ENCODE measurements at regions not wholly inside any gene's neighbourhood (a gene's known extent, or its start where the extent isn't known, plus 50 kb on each side); places are given as distances from the start of the nearest gene placed in this dataset.
"Not testable (repeated sequence)": the region's sequence is repeated elsewhere in the genome, so short reads cannot be mapped to it uniquely, and the experiment has no call there.

- H3K4me1 Mint-ChIP-seq, H3K4me3 Mint-ChIP-seq, H3K36me3 Mint-ChIP-seq, H3K27me3 Mint-ChIP-seq, H3K27ac Mint-ChIP-seq: not testable (repeated sequence)
- H3K9me3 Mint-ChIP-seq = peaks cover 8 to 18% (median 12%) of the 10 kb centered on the region in 3 donors
These were observed 487.8 kb upstream of the TNP1 start for GRCh38 chr2:217347630-217348029.

- H3K4me3 Mint-ChIP-seq, H3K36me3 Mint-ChIP-seq, H3K27ac Mint-ChIP-seq, H3K27me3 Mint-ChIP-seq, H3K4me1 Mint-ChIP-seq: not testable (repeated sequence)
- peaks cover 8 to 18% (median 12%) of the 10 kb centered on the region in 3 donors for H3K9me3 Mint-ChIP-seq
These were observed 486.2 kb upstream of the TNP1 start for GRCh38 chr2:217346043-217346442.

GRCh38 chr2:217340899-217341298 is 481.0 kb upstream of the TNP1 start:
- H3K36me3 Mint-ChIP-seq = peaks cover 2% of the 10 kb centered on the region
- peaks cover 0 to 2% (median 0%) of the 10 kb centered on the region in 3 donors for H3K9me3 Mint-ChIP-seq
- H3K4me1 Mint-ChIP-seq = no peaks in the 10 kb centered on the region
- peaks cover 2% of the 10 kb centered on the region for H3K27me3 Mint-ChIP-seq
- H3K4me3 Mint-ChIP-seq = no peak overlapping the region
- H3K27ac Mint-ChIP-seq = no peak overlapping the region

- Mint-ChIP-seq H3K4me1 (no peaks in the 10 kb centered on the region), H3K4me3 (no peak overlapping the region), H3K9me3 (no peaks in the 10 kb centered on the region), H3K27ac (no peak overlapping the region), H3K27me3 (peaks cover 2% of the 10 kb centered on the region), H3K36me3 (peaks cover 2% of the 10 kb centered on the region)
These were observed 480.3 kb upstream of the TNP1 start for GRCh38 chr2:217340176-217340575.

- Mint-ChIP-seq H3K4me1 (no peaks in the 10 kb centered on the region), H3K36me3 (peaks cover 2% of the 10 kb centered on the region), H3K4me3 (no peak overlapping the region), H3K9me3 (no peaks in the 10 kb centered on the region), H3K27ac (no peak overlapping the region), H3K27me3 (peaks cover 2% of the 10 kb centered on the region)
These were observed 479.9 kb upstream of the TNP1 start for GRCh38 chr2:217339753-217340152.

GRCh38 chr2:217338306-217338916 is 478.5 kb upstream of the TNP1 start:
- H3K4me3 Mint-ChIP-seq = no peak overlapping the region
- peaks cover 2% of the 10 kb centered on the region for H3K36me3 Mint-ChIP-seq
- no peaks in the 10 kb centered on the region for H3K9me3 Mint-ChIP-seq
- no peak overlapping the region for H3K27ac Mint-ChIP-seq
- no peaks in the 10 kb centered on the region for H3K4me1 Mint-ChIP-seq
- H3K27me3 Mint-ChIP-seq = peaks cover 3% of the 10 kb centered on the region

- Mint-ChIP-seq H3K36me3 (peaks cover 2% of the 10 kb centered on the region), H3K27ac (no peak overlapping the region), H3K9me3 (peaks cover 0 to 1% (median 0%) of the 10 kb centered on the region in 3 donors), H3K4me1 (no peaks in the 10 kb centered on the region), H3K27me3 (peaks cover 3% of the 10 kb centered on the region), H3K4me3 (no peak overlapping the region)
These were observed 477.9 kb upstream of the TNP1 start for GRCh38 chr2:217337771-217338170.

GRCh38 chr2:217336694-217337093 is 476.8 kb upstream of the TNP1 start:
- Mint-ChIP-seq H3K36me3 (peaks cover 2% of the 10 kb centered on the region), H3K4me3 (no peak overlapping the region), H3K4me1 (no peaks in the 10 kb centered on the region), H3K27ac (no peak overlapping the region), H3K27me3 (peaks cover 3% of the 10 kb centered on the region), H3K9me3 (peaks cover 0 to 2% (median 0%) of the 10 kb centered on the region in 3 donors)

GRCh38 chr2:217335341-217335966 is 475.6 kb upstream of the TNP1 start:
- peaks cover 3% of the 10 kb centered on the region for H3K27me3 Mint-ChIP-seq
- H3K4me1 Mint-ChIP-seq = no peaks in the 10 kb centered on the region
- no peak overlapping the region for H3K27ac Mint-ChIP-seq
- peaks cover 0 to 2% (median 0%) of the 10 kb centered on the region in 3 donors for H3K9me3 Mint-ChIP-seq
- no peak overlapping the region for H3K4me3 Mint-ChIP-seq
- H3K36me3 Mint-ChIP-seq = peaks cover 2% of the 10 kb centered on the region

GRCh38 chr2:217334561-217334960 is 474.7 kb upstream of the TNP1 start:
- H3K27ac Mint-ChIP-seq = no peak overlapping the region
- peaks cover 4% of the 10 kb centered on the region for H3K27me3 Mint-ChIP-seq
- peaks cover 0 to 2% (median 0%) of the 10 kb centered on the region in 3 donors for H3K9me3 Mint-ChIP-seq
- H3K36me3 Mint-ChIP-seq = peaks cover under 1% of the 10 kb centered on the region
- no peaks in the 10 kb centered on the region for H3K4me1 Mint-ChIP-seq
- no peak overlapping the region for H3K4me3 Mint-ChIP-seq

- Mint-ChIP-seq H3K36me3 (no peaks in the 10 kb centered on the region), H3K27ac (no peak overlapping the region), H3K27me3 (peaks cover 4% of the 10 kb centered on the region), H3K9me3 (peaks cover 0 to 2% (median 0%) of the 10 kb centered on the region in 3 donors), H3K4me1 (no peaks in the 10 kb centered on the region), H3K4me3 (no peak overlapping the region)
These were observed 473.0 kb upstream of the TNP1 start for GRCh38 chr2:217332866-217333265.

- Mint-ChIP-seq H3K4me1 (no peaks in the 10 kb centered on the region), H3K36me3 (no peaks in the 10 kb centered on the region), H3K27me3 (peaks cover 5% of the 10 kb centered on the region), H3K4me3 (no peak overlapping the region), H3K9me3 (peaks cover 0 to 2% (median 0%) of the 10 kb centered on the region in 3 donors), H3K27ac (no peak overlapping the region)
These were observed 472.5 kb upstream of the TNP1 start for GRCh38 chr2:217332417-217332791.

- H3K27me3 Mint-ChIP-seq = peaks cover 8% of the 10 kb centered on the region
- H3K27ac Mint-ChIP-seq = peak overlapping the region in 1 of 3 donors; percentile 17
- H3K4me1 Mint-ChIP-seq = no peaks in the 10 kb centered on the region
- H3K4me3 Mint-ChIP-seq = no peak overlapping the region
- H3K36me3 Mint-ChIP-seq = no peaks in the 10 kb centered on the region
- peaks cover 0 to 2% (median 0%) of the 10 kb centered on the region in 3 donors for H3K9me3 Mint-ChIP-seq
These were observed 471.9 kb upstream of the TNP1 start for GRCh38 chr2:217331523-217332416.

GRCh38 chr2:217330647-217331046 is 470.8 kb upstream of the TNP1 start:
- H3K27ac Mint-ChIP-seq = no peak overlapping the region
- H3K4me3 Mint-ChIP-seq = no peak overlapping the region
- no peaks in the 10 kb centered on the region for H3K4me1 Mint-ChIP-seq
- H3K36me3 Mint-ChIP-seq = no peaks in the 10 kb centered on the region
- peaks cover 0 to 2% (median 0%) of the 10 kb centered on the region in 3 donors for H3K9me3 Mint-ChIP-seq
- H3K27me3 Mint-ChIP-seq = peaks cover 8% of the 10 kb centered on the region

- Mint-ChIP-seq H3K9me3 (peaks cover 1 to 12% (median 9%) of the 10 kb centered on the region in 3 donors), H3K27me3 (peaks cover 9% of the 10 kb centered on the region), H3K36me3 (peaks cover 2% of the 10 kb centered on the region), H3K4me3 (no peak overlapping the region), H3K4me1 (no peaks in the 10 kb centered on the region), H3K27ac (no peak overlapping the region)
These were observed 469.2 kb upstream of the TNP1 start for GRCh38 chr2:217329023-217329431.

All from IgD-negative memory B cell (primary cell).